CD4-positive, alpha-beta T cell treated with Interleukin-4 for 1 hour (primary cell): ENCODE measurements at regions not wholly inside any gene's neighbourhood (a gene's known extent, or its start where the extent isn't known, plus 50 kb on each side); places are given as distances from the start of the nearest gene placed in this dataset.
A peak's percentile ranks its signal among the peaks of the same experiment; 100 is the strongest.
"Not testable (repeated sequence)": the region's sequence is repeated elsewhere in the genome, so short reads cannot be mapped to it uniquely, and the experiment has no call there.

Source experiments
- DNase-seq, 2 donors: peaks; one replicate each; pipeline ENCODE4 v3.0.0-alpha.2; 2020 to 2022

GRCh38 chr21:35178827-35179226 is 129.7 kb upstream of the RUNX1 start:
- DNase-seq = no peak

- DNase-seq = no peak
Observed at GRCh38 chr21:35178098-35178497, 129.0 kb upstream of the RUNX1 start.

- peak; percentile 12 to 40 for DNase-seq
Observed at GRCh38 chr21:35172231-35172630, 123.1 kb upstream of the RUNX1 start.

- no peak for DNase-seq
Observed at GRCh38 chr21:35171385-35171784, 122.3 kb upstream of the RUNX1 start.

GRCh38 chr21:35170818-35171217 is 121.7 kb upstream of the RUNX1 start:
- no peak for DNase-seq

GRCh38 chr21:35170244-35170643 is 121.1 kb upstream of the RUNX1 start:
- DNase-seq = no peak

- DNase-seq = no peak
Observed at GRCh38 chr21:35169574-35169973, 120.5 kb upstream of the RUNX1 start.

- DNase-seq = no peak
Observed at GRCh38 chr21:35168735-35169134, 119.6 kb upstream of the RUNX1 start.

GRCh38 chr21:35164971-35165483 is 115.9 kb upstream of the RUNX1 start:
- no peak for DNase-seq

- no peak for DNase-seq
Observed at GRCh38 chr21:35164380-35164779, 115.3 kb upstream of the RUNX1 start.

- no peak for DNase-seq
Observed at GRCh38 chr21:35163411-35163810, 114.3 kb upstream of the RUNX1 start.

- no peak for DNase-seq
Observed at GRCh38 chr21:35162831-35163230, 113.7 kb upstream of the RUNX1 start.

- no peak for DNase-seq
Observed at GRCh38 chr21:35159881-35160280, 110.8 kb upstream of the RUNX1 start.

GRCh38 chr21:35157374-35157773 is 108.3 kb upstream of the RUNX1 start:
- not testable (repeated sequence) for DNase-seq

- DNase-seq = no peak
Observed at GRCh38 chr21:35156293-35157278, 107.5 kb upstream of the RUNX1 start.

GRCh38 chr21:35154788-35155187 is 105.7 kb upstream of the RUNX1 start:
- no peak for DNase-seq

- no peak for DNase-seq
Observed at GRCh38 chr21:35153671-35154070, 104.6 kb upstream of the RUNX1 start.

GRCh38 chr21:35150562-35151226 is 101.6 kb upstream of the RUNX1 start:
- DNase-seq = no peak

- no peak for DNase-seq
Observed at GRCh38 chr21:35149698-35150097, 100.6 kb upstream of the RUNX1 start.

- DNase-seq = no peak
Observed at GRCh38 chr21:35147439-35147838, 98.3 kb upstream of the RUNX1 start.

GRCh38 chr21:35145626-35146233 is 96.6 kb upstream of the RUNX1 start:
- DNase-seq = no peak

GRCh38 chr21:35144978-35145377 is 95.9 kb upstream of the RUNX1 start:
- no peak for DNase-seq

GRCh38 chr21:35142036-35142815 is 93.1 kb upstream of the RUNX1 start:
- no peak for DNase-seq
